Activated CD4-positive, CD25-positive, alpha-beta regulatory T cell (primary cell): ENCODE measurements at regions not wholly inside any gene's neighbourhood (a gene's known extent, or its start where the extent isn't known, plus 50 kb on each side); places are given as distances from the start of the nearest gene placed in this dataset.

Experiments
- DNase-seq, 4 experiments: peaks; one replicate each; lab custom pipeline; 2025; lab: John Stamatoyannopoulos, UW

DNA sequence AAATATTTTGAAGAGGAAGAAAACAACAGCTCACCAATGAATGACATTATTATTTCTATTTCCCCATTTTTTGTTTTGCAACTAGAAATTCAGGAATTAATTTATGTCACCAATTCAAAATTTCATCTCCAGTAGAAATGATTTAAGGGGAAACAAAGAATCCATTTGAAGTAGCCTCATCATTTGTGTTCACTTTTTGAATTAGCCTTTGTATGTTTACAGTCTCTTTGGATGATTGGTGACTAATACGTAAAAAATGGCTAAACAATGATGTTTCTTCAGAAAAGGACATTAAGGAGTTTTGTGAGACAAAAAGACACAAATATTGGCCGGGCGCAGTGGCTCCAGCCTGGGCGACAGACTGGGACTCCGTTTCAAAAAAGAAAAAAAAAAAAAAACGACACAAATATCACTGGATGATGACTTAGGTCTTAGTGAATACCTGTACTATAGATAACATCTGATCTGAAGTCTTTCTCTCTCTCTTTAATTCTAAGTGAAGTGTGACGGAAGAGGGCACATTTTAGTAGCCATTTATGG, 313.2 kb downstream of the PIK3C3 start:
- no peak for DNase-seq

DNA sequence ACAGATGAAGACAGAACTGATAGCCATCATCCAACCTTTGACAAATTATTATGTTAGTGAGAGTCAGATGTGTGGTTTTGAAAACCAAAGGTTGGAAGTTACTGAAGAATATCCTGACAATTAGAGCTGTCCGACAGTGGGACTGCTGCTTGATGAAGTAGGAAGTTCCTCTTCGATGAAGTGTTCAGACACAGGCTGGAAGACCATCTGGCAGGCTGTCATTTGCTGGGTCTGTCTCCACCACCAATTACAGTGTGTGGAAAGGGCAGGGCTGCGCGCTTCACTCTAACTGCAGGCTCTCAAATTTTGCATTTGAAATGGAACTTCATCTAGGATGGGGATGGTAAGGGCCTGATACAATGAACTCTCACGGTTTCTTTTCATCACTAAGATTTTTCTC, 313.8 kb downstream of the PIK3C3 start:
- DNase-seq: no peak

DNA sequence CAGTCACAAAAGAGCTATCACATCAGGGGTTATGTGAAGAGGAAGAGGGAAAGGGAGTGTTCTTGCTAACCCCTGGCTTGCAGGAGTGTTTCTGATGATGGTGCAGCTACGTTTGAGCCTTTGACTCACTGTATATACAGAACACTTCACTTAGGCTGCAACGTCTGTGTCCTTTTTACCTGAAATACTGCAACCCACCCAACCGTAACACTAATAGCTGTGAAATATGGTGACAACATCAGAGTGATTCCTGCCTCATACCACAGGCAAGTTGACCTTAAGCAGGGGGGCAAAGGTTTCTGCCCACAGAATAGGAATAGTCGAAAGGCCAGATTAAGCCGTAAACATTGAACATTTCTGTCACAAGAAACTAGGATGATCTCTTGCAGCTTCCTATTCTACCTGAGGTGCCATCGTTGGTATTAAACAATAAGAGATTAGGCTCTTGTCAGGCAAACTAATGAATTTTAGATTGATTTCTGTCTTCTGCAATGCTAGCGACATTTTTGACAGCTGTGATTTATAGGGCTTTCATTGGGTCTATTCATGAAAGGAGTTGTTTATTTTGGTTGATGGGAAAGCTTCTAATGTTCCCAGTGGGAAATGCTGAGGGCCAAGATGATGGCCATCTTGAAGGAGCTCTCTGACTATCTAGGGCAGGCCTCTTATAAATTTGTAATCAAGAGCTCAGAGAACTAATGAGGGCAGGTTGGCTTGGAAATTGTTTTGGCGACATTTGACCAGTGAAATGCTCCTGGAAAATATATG, 316.8 kb downstream of the PIK3C3 start:
- no peak for DNase-seq

DNA sequence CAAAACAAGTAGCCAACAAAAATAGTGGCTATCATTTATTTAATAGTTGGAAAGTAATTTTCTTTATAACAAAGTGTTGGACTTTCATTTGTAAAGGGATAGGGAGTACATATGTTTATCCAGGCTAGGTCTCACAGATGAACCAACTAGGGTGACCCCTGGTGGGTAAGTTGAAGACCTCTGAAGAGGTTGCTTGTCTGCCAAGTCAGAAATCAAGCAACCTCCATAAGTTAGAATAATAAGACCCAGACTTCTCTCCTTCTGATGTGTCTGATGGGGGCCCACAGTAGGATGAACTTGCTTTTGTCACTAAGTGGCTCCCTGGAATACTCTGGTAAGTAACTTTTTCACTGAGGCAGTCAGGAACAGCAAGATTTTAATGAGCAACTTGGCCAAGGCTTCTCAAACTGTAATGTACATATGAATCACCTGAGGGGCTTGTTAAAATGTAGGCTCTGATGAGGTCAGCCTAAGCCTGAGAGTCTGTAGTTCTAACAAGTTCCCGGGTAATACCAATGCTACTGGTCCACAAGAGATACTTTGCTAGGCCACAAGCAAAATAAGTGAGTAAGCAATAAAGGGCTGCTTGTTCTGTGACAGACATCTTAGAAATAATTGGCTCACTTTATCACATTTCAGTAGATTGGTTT, 319.6 kb downstream of the PIK3C3 start:
- no peak for DNase-seq

DNA sequence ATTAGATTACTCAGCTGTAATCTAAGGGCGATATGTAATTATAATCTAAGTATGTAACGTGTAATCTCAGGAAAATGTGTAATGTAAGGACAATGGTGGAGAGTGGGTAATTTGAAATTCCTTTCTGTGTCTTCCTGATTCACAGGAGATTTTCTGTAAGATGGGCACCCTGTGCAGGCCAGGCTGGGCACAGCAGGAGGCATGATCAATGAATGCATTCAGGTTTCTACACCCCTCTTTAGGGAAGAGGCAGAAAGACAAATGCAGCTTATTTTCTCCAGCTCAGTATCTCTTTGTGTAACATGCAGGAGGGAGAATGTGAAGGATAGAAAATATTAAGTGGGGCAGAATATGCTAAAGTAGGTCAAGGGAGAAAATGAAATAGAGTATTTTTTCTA, 320.1 kb downstream of the PIK3C3 start:
- no peak for DNase-seq

DNA sequence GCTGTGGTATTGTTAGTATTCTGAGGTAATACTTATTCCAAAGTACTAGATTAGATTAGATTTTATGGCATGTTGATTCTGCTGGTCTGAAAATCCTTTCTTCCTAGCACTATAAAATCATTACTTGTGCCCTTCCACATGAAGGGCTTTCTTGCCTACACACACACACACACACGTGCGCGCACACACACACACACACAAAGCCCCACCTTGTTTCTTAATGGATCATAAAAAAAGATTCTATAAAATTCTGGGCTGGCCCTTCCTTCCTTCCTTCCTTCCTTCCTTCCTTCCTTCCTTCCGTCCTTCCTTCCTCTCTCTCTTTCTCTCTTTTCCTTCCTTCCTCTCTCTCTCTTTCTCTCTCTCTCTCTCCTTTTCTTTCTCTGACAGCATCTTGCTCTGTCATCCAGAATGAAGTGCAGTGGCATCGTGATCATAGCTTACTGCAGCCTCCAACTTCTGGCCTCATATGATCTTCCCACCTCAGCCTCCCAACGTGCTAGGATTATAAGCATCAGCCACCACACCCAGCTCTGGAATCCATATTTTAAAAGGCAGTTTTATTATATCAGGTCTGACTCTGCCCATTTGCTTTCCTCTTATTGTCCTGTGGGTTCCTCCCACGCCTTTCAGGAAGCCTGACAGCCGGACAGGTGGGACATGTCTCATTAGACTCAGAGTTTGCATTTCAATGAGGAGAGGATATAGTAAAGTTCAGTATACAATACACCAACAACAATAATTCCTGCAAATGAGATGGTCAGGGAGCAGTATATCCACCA, 321.1 kb downstream of the PIK3C3 start:
- DNase-seq: no peak

DNA sequence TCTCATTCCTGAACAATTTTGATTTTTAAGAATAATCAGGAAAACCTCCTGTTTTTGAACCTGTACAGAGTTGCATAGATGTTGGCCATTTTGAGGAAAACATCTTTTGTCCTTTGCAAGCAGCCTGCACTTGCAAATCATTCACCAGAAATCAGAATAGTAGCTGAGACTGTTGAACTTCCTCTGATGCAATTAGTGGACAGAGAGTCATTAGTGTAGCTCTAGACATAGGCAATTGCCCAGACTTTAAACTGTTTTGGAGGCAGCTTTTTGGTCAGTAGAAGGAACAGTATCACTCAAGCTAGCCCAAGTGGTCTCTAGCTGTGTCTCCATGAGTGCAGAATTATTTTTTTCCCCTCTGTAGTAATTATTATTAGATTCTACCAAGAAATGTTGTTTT, 326.1 kb downstream of the PIK3C3 start:
- DNase-seq: no peak

DNA sequence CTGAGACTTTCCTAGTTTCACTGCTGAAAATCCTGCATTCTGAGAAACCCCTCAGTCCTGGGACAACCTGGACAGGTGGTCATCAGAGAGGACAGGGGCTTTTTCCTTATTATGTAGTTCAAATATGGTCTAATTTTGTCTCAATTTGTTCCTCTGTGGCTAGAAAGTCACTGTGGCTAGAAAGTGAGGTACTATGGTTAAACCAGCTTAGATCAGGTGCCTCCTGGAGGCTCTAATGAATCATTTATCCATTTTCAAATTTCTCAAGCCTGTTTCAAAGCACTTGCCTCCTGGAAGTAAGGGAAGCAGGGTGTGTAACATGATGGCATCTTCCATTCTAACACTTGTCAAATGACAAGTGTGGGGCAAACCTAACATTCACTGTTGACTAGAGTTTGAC, 326.8 kb downstream of the PIK3C3 start:
- DNase-seq: no peak

DNA sequence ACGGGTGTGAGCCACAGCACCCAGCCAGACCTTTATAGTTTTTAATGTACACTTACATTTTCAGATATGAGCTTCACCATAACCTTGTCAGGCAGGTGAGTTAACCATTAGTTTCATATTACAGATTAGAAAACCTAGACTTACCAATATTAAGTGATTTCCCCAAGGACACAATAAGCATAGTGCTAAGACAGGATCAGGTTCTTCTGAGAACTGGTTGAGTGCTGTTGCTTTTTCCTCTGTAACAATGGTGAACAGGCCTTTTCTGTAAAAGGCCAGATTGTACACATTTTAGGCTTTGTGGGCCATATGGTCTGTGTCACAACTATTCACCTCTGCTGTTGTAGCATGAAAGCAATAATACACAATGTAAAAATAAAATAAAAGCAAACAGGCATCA, 332.0 kb downstream of the PIK3C3 start:
- DNase-seq: no peak

DNA sequence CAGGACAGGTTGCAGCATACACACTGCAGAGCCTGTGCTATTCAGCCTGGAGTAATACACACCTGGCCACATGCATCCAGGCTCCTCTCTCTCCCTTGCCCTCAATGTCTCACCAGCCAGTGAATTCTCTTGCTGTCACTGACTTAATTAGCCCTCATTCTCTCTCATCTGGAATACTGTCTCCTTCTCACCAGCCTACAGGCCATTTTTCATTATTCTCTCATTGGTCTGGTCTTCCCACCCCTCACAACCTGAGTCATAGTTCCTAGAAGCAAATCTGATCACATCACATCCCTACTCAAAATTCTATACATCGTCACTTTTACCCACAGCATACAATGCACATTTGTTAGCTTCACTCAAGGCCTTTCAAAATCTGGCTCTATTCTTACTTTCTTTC, 333.1 kb downstream of the PIK3C3 start:
- DNase-seq: no peak

DNA sequence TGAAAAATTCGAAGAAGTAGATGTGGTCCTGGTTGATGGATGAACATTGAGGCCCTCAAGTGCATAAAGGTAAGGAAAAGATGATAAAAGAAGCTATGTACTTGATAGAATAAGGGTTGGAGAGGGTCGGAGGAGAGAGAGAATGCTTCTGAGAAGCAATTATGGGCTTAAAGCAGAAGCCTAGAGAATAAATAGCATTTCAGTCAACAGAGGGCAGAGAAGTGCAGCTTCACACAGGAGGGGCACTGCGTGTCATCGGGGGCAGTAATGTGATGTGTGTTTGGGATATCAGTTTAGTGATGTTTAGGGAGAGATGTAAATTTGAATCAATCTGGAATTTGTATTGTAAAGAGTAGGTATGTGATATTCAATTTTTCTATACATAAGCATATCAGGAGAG, 334.5 kb downstream of the PIK3C3 start:
- DNase-seq: no peak

DNA sequence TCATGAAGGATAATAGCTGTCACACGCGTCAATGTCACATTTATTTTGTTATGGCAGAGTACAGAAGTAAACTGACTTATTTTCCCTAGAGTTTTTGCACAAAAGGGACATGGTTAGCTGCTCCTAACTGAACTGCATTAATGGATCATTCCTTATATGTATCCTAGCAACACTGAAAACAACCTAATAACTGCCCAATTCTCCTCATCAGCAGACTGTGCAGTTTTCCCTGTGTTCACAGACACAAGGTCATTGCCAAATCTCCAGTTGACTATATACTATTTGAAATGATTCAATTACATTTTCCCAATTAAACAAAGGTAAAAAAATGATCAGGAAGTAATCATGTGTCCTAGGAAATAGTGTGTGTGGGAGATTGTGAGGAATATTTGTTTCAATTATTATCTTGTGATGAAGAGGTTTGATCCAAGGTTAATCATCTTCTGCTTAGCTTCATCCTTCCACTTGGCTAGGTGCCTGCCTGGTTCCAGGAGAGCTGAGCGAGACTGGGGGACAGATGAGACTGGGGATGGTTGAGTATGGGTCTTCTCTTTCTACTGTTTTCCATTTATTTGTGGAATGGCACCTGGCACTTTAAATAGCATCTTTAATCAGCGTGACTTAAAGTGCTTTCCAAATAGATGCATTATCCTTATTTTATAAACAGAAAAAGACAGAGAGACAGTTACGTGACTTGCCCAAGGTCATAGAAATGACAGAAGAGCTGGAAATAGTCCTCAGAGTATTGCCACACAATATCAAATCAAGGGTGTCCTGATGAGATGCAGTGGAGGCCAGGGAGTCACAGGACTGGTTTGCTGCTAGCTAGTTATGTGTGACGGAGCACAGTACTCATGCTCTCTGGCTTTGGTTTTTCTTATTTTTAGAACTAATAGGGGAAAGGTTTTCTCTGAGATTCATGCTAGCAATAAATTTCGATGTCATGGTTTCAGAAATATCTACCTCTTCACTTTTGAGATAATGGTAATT, 335.6 kb downstream of the PIK3C3 start:
- DNase-seq: no peak

DNA sequence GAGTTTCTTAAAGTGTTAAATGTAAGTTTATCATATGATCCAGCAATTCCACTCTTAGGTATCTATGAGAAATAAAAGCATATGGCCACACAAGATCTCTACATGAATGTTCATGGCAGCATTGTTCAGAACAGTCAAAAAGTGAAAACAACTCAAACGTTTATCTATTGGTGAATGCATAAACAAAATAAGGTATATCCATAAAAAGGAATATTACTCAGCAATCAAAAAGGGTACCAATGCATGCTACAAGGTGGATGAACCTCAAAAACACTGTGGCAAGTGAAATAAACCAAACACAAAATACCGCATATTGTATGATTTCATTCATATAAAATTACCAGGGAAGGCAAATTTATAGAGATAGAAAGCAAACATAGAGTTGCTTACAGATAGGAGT, 337.6 kb downstream of the PIK3C3 start:
- no peak for DNase-seq

DNA sequence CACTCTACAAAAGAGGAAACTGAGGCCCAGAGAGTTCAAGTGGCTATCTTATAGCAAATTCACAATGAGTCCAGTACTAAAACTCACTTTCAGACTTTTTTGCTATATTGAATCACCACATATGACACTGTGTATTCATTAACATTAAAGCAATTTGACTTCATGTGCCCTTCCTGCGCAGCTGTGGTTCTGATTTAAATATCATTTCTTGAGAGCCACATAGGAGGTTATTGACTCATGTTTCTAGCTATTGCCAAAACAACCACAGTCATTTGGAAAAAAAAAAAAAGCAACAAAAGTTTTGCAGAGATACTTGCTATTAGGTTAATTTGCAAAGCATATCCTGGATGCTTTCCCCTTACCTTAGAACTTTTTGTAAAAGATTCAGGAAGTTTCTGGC, 341.2 kb downstream of the PIK3C3 start:
- no peak for DNase-seq

DNA sequence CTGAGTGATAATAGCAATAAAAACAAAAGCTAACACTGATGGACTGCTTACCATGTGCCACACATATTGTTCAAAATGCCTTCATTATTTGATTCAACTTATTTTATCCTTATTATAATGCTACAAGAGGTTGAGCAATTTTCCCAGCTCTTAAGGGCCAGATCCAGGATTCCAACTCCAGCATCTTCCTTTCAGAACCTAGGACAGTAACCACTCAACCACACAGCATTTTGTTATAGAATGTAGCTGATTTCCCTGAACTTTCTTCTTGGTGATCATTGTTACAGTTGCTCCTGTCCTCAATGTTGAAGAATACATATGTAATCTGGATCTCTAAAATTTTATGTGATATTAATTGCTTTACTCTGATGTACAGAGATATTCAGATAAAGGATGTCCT, 341.7 kb downstream of the PIK3C3 start:
- DNase-seq: no peak

DNA sequence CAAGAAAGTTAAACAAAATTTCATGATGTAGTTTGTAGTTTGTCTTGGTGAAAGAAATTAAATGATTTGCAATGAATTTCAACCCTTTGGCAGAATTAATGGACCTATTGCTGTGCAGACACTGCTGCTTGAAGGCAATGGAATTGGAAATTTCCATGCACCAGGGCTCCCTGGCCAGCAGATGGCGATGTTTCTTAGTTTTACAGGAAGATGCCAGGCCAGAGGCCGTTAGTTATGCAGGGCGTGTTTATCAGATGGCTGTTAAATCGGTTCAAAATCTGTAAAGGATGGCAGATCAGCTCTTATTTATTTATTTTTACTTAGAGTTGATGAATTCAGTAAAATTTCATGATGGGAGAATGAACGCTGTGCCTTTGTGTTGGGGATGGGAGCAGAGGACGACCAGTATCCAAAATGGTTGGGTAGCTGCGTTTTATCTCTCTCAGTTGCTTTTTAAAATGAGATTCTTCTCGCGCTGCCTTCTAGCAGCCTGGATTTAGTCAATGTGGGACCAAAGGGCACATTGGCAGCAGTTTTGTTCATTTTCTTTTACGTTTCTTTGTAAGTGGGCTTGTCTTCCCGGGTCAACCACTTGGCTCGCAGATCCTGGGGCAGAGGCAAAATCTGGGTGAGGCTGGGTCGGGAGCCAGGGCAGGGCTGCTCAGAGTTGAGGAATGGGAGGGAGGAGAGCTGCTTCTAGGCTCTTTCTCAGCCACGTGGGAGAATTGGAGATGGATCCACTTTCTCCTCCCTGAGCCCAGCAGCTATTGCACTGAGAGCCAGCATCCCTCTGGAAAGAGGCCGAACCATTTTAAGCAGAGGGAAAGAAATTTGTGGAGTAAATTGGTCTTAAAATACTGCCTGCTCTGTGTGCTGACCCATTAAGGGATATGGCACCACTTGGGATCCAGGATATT, 344.0 kb downstream of the PIK3C3 start:
- peak in 3 of 4 experiments; percentile 1 to 25 (median 5) for DNase-seq

DNA sequence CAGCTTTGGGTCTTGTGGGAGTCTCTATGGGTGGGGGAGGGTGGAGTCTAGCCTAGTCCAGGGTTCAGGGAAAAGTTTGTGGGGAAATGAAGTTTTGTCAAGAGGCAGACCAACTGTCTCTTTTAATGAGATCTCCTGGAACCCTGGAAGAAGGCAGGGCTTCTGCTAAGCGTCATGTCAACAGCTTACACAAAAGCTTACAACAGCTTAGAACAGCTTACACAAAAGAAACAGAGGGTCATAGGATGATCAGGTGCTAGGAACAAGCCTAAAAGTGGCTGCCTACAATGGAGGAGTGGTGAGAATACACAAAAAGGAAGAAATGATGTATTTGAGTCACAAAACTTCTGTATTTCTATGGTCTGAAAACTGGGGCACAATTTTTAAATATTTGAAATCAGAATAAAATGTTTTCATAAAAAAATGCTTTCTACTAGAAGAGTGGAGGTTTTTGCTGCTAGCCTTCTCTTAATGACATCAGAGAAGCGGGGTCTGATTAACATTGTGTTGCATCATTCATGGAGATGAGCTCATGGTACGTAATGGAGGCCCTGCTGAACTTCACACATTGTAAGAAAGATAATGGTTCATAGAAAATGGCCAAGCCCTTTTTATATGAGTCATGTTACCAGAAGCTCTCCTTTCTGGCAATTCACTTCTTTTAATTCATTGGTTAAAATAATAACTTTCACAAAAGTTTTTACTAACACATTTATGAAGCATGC, 351.0 kb downstream of the PIK3C3 start:
- no peak for DNase-seq

DNA sequence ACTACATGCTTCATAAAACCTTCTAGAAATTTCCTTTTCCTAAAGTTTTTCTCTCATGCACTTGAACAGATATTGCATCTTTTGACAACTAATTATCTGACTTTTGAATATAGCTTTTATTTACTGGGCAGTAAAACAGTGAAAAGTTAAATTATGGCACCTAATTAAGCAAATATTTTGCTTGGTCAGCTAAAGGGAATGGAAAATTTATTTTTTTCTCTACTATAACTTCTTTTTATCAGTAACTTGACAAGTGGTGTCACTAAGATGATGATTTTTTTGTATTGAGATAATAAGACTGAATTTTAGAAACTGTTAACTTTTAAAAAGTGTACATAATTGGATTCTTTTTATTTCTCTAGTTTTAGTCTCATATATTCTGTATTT, 351.6 kb downstream of the PIK3C3 start:
- DNase-seq: no peak

DNA sequence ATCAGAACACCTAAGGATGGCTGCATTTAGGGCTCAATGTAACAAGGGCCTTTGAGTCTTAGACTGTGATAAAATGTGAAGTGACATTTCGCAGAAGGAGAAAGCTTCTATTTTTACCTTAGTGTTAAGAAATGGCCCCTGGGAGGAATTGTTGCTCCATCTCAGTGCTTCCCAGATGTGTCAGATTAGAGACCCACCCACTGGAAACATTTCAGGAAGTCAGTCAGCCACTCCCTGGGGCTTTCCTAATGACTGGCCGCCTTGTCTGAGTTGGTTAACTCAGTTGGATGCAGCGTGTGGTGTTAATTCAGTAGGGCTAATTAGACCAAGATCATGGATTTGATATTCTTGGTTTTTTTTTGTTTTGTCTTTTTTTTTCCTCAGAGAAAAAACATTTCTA, 355.9 kb downstream of the PIK3C3 start:
- DNase-seq: no peak

DNA sequence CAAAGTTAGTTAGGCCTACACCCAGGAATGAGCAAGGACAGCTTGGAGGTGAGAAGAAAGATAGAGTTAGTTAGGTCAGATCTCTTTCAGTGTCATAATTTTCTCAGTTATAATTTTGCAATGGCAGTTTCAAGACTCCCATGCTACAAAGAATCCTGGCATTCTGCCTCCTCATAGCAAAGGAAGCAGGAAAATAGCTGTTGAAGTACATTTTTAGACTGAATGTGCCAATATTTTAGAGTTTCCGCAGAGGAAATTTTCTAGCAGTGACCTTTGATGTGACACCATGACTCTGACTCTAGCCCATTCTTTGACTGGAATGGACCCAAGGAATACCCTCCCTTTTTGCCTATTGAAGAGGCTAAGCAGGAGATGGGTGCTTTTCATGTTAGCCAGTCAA, 371.7 kb downstream of the PIK3C3 start:
- DNase-seq: no peak
